Upper lobe of left lung (tissue), 4 donors: ENCODE measurements at regions not wholly inside any gene's neighbourhood (a gene's known extent, or its start where the extent isn't known, plus 50 kb on each side); places are given as distances from the start of the nearest gene placed in this dataset.

Source experiments
- EP300 ChIP-seq, 4 donors: sonication (generic); formaldehyde crosslinking; IDR thresholded peaks; one replicate each; pipeline ENCODE4 v1.5.1; 2017; ENCODE audit warnings: antibody characterized with exemption in 4 of 4, control low read depth in 2 of 4
- POLR2A ChIP-seq, 4 donors: fragments of 450-650 bp; IDR thresholded peaks; one replicate each; pipeline ENCODE4 v1.5.1; 2016 to 2017; ENCODE audit warnings: antibody characterized with exemption in 4 of 4, mild to moderate bottlenecking in 2 of 4
- TF ChIP-seq, protein P1 (sequence below), 6 experiments: fragments of 450-650 bp in 4 of 6; fragments of 200-600 bp in 2 of 6; sonication (generic) in 2 of 6; IDR thresholded peaks; one replicate each; pipeline ENCODE4 v1.5.1; 2016 to 2019; ENCODE audit warnings: antibody characterized with exemption in 6 of 6

DNA sequence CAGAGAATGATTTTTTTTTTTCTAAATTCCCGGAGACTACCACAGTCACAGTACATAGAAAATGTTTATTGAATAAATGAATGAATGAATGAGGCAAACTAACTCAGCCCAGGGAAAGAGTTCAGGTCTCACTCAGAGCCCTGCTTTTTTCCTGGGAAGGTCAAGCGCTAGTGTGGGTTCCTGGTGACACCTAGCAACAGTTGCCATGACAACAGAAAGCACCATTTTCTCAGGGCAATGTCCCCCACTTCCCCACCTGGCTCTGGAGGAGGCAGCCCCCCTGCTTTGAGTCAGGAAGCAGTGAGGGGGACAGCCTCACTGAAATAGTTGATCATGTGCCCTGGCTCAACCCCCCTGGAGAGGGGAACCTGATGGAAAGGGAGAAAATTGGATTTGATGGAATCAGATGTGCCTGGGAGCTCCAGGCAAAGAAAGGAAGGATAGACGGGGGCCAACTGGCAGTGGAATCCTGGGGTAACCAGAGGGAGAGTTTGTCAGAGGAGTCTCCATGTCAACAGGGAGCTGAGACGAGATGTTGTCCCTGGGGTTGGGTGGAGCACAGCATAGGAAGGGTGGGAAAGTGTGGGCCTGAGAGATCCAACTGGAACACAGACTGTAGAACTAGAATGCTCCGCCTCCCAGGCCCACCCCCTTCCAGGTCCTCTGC, 242.2 kb upstream of the CCL2 start:
- TF ChIP-seq, protein P1, sequence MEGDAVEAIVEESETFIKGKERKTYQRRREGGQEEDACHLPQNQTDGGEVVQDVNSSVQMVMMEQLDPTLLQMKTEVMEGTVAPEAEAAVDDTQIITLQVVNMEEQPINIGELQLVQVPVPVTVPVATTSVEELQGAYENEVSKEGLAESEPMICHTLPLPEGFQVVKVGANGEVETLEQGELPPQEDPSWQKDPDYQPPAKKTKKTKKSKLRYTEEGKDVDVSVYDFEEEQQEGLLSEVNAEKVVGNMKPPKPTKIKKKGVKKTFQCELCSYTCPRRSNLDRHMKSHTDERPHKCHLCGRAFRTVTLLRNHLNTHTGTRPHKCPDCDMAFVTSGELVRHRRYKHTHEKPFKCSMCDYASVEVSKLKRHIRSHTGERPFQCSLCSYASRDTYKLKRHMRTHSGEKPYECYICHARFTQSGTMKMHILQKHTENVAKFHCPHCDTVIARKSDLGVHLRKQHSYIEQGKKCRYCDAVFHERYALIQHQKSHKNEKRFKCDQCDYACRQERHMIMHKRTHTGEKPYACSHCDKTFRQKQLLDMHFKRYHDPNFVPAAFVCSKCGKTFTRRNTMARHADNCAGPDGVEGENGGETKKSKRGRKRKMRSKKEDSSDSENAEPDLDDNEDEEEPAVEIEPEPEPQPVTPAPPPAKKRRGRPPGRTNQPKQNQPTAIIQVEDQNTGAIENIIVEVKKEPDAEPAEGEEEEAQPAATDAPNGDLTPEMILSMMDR (IDR thresholded peaks at IDR 0.05), result no peak
- TF ChIP-seq POLR2A (IDR thresholded peaks at IDR 0.05), result no peak
- TF ChIP-seq EP300 (IDR thresholded peaks at IDR 0.05), result no peak
